ENCODE measurements at regions not wholly inside any gene's neighbourhood (a gene's known extent, or its start where the extent isn't known, plus 50 kb on each side); places are given as distances from the start of the nearest gene placed in this dataset.

GRCh38 chr16:48081656-48082055 is 74.1 kb downstream of the ABCC12 start:
- TF ChIP-seq ZNF274 (IDR thresholded peaks at IDR 0.05; ENCODE audit: low read depth, low read length) (no peak), YY1 (IDR thresholded peaks at IDR 0.05; ENCODE audit: insufficient read depth, insufficient read length) (no peak)

All from NT2/D1 (cell line).